NCI-H1048 (cell line): ENCODE measurements at regions not wholly inside any gene's neighbourhood (a gene's known extent, or its start where the extent isn't known, plus 50 kb on each side); places are given as distances from the start of the nearest gene placed in this dataset.
"Not testable (repeated sequence)": the region's sequence is repeated elsewhere in the genome, so short reads cannot be mapped to it uniquely, and the experiment has no call there.

Experiments used
- DNase-seq: peaks from one replicate; lab custom pipeline; 2025; lab: John Stamatoyannopoulos, UW

- not testable (repeated sequence) for DNase-seq
These were observed 615.8 kb downstream of the TTLL7 start for GRCh38 chr1:83383107-83383506.

- not testable (repeated sequence) for DNase-seq
These were observed 625.9 kb downstream of the TTLL7 start for GRCh38 chr1:83373018-83373417.

GRCh38 chr1:83369853-83370252 is 629.1 kb downstream of the TTLL7 start:
- not testable (repeated sequence) for DNase-seq

GRCh38 chr1:83365320-83365719 is 633.6 kb downstream of the TTLL7 start:
- DNase-seq, result not testable (repeated sequence)

GRCh38 chr1:83345375-83345774 is 653.6 kb downstream of the TTLL7 start:
- not testable (repeated sequence) for DNase-seq

GRCh38 chr1:83343767-83344166 is 655.2 kb downstream of the TTLL7 start:
- DNase-seq, result not testable (repeated sequence)

- not testable (repeated sequence) for DNase-seq
These were observed 655.9 kb downstream of the TTLL7 start for GRCh38 chr1:83342995-83343394.

- DNase-seq, result not testable (repeated sequence)
These were observed 666.6 kb downstream of the TTLL7 start for GRCh38 chr1:83332308-83332707.

- no peak for DNase-seq
These were observed 680.6 kb downstream of the TTLL7 start for GRCh38 chr1:83318366-83318765.

GRCh38 chr1:83315446-83315845 is 683.5 kb downstream of the TTLL7 start:
- not testable (repeated sequence) for DNase-seq

GRCh38 chr1:83310161-83310560 is 688.8 kb downstream of the TTLL7 start:
- not testable (repeated sequence) for DNase-seq

- not testable (repeated sequence) for DNase-seq
These were observed 689.9 kb downstream of the TTLL7 start for GRCh38 chr1:83309035-83309434.

GRCh38 chr1:83306811-83307210 is 692.1 kb downstream of the TTLL7 start:
- not testable (repeated sequence) for DNase-seq

GRCh38 chr1:83295594-83295993 is 703.3 kb downstream of the TTLL7 start:
- not testable (repeated sequence) for DNase-seq

- DNase-seq, result not testable (repeated sequence)
These were observed 711.5 kb downstream of the TTLL7 start for GRCh38 chr1:83287391-83287790.

GRCh38 chr1:83274656-83275055 is 724.3 kb downstream of the TTLL7 start:
- not testable (repeated sequence) for DNase-seq

GRCh38 chr1:83272484-83272883 is 726.4 kb downstream of the TTLL7 start:
- DNase-seq, result not testable (repeated sequence)

- not testable (repeated sequence) for DNase-seq
These were observed 727.1 kb downstream of the TTLL7 start for GRCh38 chr1:83271834-83272233.

- not testable (repeated sequence) for DNase-seq
These were observed 728.1 kb downstream of the TTLL7 start for GRCh38 chr1:83270801-83271200.

GRCh38 chr1:83263808-83264207 is 735.1 kb downstream of the TTLL7 start:
- DNase-seq, result not testable (repeated sequence)

- DNase-seq, result not testable (repeated sequence)
These were observed 747.2 kb downstream of the TTLL7 start for GRCh38 chr1:83251687-83252086.

- not testable (repeated sequence) for DNase-seq
These were observed 752.2 kb downstream of the TTLL7 start for GRCh38 chr1:83246780-83247179.

- DNase-seq, result not testable (repeated sequence)
These were observed 754.1 kb downstream of the TTLL7 start for GRCh38 chr1:83244832-83245231.

- DNase-seq, result not testable (repeated sequence)
These were observed 759.4 kb downstream of the TTLL7 start for GRCh38 chr1:83239568-83239967.
